ENCODE measurements at regions not wholly inside any gene's neighbourhood (a gene's known extent, or its start where the extent isn't known, plus 50 kb on each side); places are given as distances from the start of the nearest gene placed in this dataset.
A peak's percentile ranks its signal among the peaks of the same experiment; 100 is the strongest.

GRCh38 chr1:90114521-90115141, 119.7 kb downstream of the ZNF326 start:
- DNase-seq (no peak), ATAC-seq (peak in 3 of 4 donors; percentile 63 to 72 (median 64)), FAIRE-seq (peak; percentile 80)
- Histone ChIP-seq H3K27ac (no peak overlapping the region), H3K36me3 (no peaks in the 10 kb centered on the region), H3K27me3 (peaks cover 0 to 6% (median 0%) of the 10 kb centered on the region in 4 donors), H3K4me1 (no peaks in the 10 kb centered on the region), H3K9me3 (no peaks in the 10 kb centered on the region), H3K4me3 (no peak overlapping the region)
- TF ChIP-seq CTCF (IDR thresholded peaks at IDR 0.05) = peak; percentile 25 to 44 (median 36)
- WGBS, 2 donors = 9 to 19% methylated on average over 3 of the region's 3 CpGs
- intact Hi-C loops (cut with DNase I) = no loop called here

- DNase-seq = no peak
- Histone ChIP-seq H3K27ac (no peak overlapping the region), H3K36me3 (no peaks in the 10 kb centered on the region), H3K9me3 (no peaks in the 10 kb centered on the region), H3K4me3 (no peak overlapping the region), H3K4me1 (no peaks in the 10 kb centered on the region), H3K27me3 (no peaks in the 10 kb centered on the region)
- no peak for TF ChIP-seq CTCF (IDR thresholded peaks at IDR 0.05)
- no peak for ATAC-seq
- WGBS, 2 donors = 50 to 53% methylated on average over 2 of the region's 2 CpGs
- no peak for FAIRE-seq
- intact Hi-C loops (cut with DNase I) = no loop called here
Measured at GRCh38 chr1:90107990-90108389, 113.1 kb downstream of the ZNF326 start.

- H3K27ac ChIP-seq = no peak overlapping the region
- ATAC-seq (no peak), FAIRE-seq (no peak), DNase-seq (no peak)
- H3K4me3 ChIP-seq = no peak overlapping the region
- H3K36me3 ChIP-seq = no peaks in the 10 kb centered on the region
- no peaks in the 10 kb centered on the region for H3K4me1 ChIP-seq
- intact Hi-C loops (cut with DNase I) = no loop called here
- H3K9me3 ChIP-seq = no peaks in the 10 kb centered on the region
- no peaks in the 10 kb centered on the region for H3K27me3 ChIP-seq
- no peak for TF ChIP-seq CTCF (IDR thresholded peaks at IDR 0.05)
- 53 to 55% methylated on average over 4 of the region's 4 CpGs for WGBS, 2 donors
Measured at GRCh38 chr1:90106311-90106710, 111.4 kb downstream of the ZNF326 start.

- no peaks in the 10 kb centered on the region for H3K36me3 ChIP-seq
- FAIRE-seq = no peak
- no peak for DNase-seq
- H3K4me1 ChIP-seq = no peaks in the 10 kb centered on the region
- intact Hi-C loops (cut with DNase I) = no loop called here
- TF ChIP-seq CTCF (IDR thresholded peaks at IDR 0.05) = no peak
- no peak overlapping the region for H3K4me3 ChIP-seq
- 64 to 65% methylated on average over 15 of the region's 15 CpGs for WGBS, 2 donors
- no peak for ATAC-seq
- no peak overlapping the region for H3K27ac ChIP-seq
- H3K27me3 ChIP-seq = no peaks in the 10 kb centered on the region
- no peaks in the 10 kb centered on the region for H3K9me3 ChIP-seq
Measured at GRCh38 chr1:90104941-90105538, 110.1 kb downstream of the ZNF326 start.

GRCh38 chr1:90100566-90100965, 105.7 kb downstream of the ZNF326 start:
- DNase-seq = no peak
- Histone ChIP-seq H3K27me3 (no peaks in the 10 kb centered on the region), H3K4me3 (no peak overlapping the region), H3K4me1 (no peaks in the 10 kb centered on the region), H3K27ac (no peak overlapping the region), H3K9me3 (no peaks in the 10 kb centered on the region), H3K36me3 (no peaks in the 10 kb centered on the region)
- WGBS, 2 donors = 86 to 91% methylated on average over 4 of the region's 4 CpGs
- no peak for ATAC-seq
- intact Hi-C loops (cut with DNase I) = no loop called here
- no peak for FAIRE-seq
- no peak for TF ChIP-seq CTCF (IDR thresholded peaks at IDR 0.05)

Data from pancreas (tissue), 10 donors.